Stomach (tissue), 8 donors: ENCODE measurements at regions not wholly inside any gene's neighbourhood (a gene's known extent, or its start where the extent isn't known, plus 50 kb on each side); places are given as distances from the start of the nearest gene placed in this dataset.

Source experiments
- DNase-seq, 2 donors: peaks; one replicate each; pipeline versions ENCODE4 v3.0.0 to v3.0.0-alpha.2; 2013 to 2019
- H3K27ac ChIP-seq, 5 donors: fragments of 200-600 bp in 4 of 5; sonication (generic) in 4 of 5; one replicate each; pipeline ENCODE4 v1.5.1; 2013 to 2019; ENCODE audit warnings: mild to moderate bottlenecking in 1 of 5, moderate library complexity in 1 of 5
- H3K27me3 ChIP-seq, 3 donors: fragments of 200-600 bp; sonication (generic); one replicate each; pipeline ENCODE4 v1.5.1; 2017 to 2019; ENCODE audit warnings: mixed run types in 1 of 3
- H3K36me3 ChIP-seq, 4 donors: fragments of 200-600 bp; sonication (generic); 1 replicate in 3 of 4; 2 replicates in 1 of 4; pipeline ENCODE4 v1.5.1; 2016 to 2019
- H3K4me1 ChIP-seq, 4 donors: fragments of 200-600 bp; sonication (generic); one replicate each; pipeline ENCODE4 v1.5.1; 2016 to 2019
- H3K4me3 ChIP-seq, 4 donors: fragments of 200-600 bp; sonication (generic) in 3 of 4; one replicate each; pipeline ENCODE4 v1.5.1; 2016 to 2019; ENCODE audit warnings: mild to moderate bottlenecking in 1 of 4
- H3K9me3 ChIP-seq, 4 donors: fragments of 200-600 bp; sonication (generic); one replicate each; pipeline ENCODE4 v1.5.1; 2016 to 2019
- CTCF ChIP-seq, 7 experiments: fragments of 450-650 bp in 4 of 7; fragments of 200-600 bp in 3 of 7; sonication (generic) in 3 of 7; IDR thresholded peaks; one replicate each; pipeline ENCODE4 v1.5.1; 2016 to 2019; ENCODE audit warnings: antibody characterized with exemption in 7 of 7, control low read depth in 2 of 7, mild to moderate bottlenecking in 1 of 7
- EP300 ChIP-seq: sonication (generic); formaldehyde crosslinking; IDR thresholded peaks from one replicate; pipeline ENCODE4 v1.6.1; 2017; ENCODE audit warnings: antibody characterized with exemption
- POLR2A ChIP-seq, 4 donors: fragments of 450-650 bp; IDR thresholded peaks; one replicate each; pipeline ENCODE4 v1.6.1; 2016; ENCODE audit warnings: antibody characterized with exemption in 4 of 4, control low read depth in 2 of 4, mild to moderate bottlenecking in 1 of 4, moderate library complexity in 1 of 4
- POLR2AphosphoS5 ChIP-seq, 3 donors: sonication (generic); formaldehyde crosslinking; IDR thresholded peaks; one replicate each; pipeline ENCODE4 v1.6.1; 2016; ENCODE audit warnings: antibody characterized with exemption in 3 of 3
- WGBS, 5 donors: extraction: QIAGEN DNeasy Blood & Tissue Kit in 3 of 5; methylation state at CpG; one replicate each; pipeline versions ENCODE4 v1.1.5 to v1.1.7; 2013 to 2018; 5-methylcytosine and 5-hydroxymethylcytosine counted together
- intact Hi-C: fragments of 100-400 bp; cut with DNase I; formaldehyde crosslinking; loops from one replicate; pipeline ENCODE4 v1.15.1; 2023; ENCODE audit warnings: low total_unique reads
- donor health status: healthy with polysubstance abuse.
- donor health status: Bipolar disorder and iron deficiency.
- donor health status: healthy.

- H3K4me1 ChIP-seq, result peaks cover 0 to 9% (median 0%) of the 10 kb centered on the region in 4 donors
- no peak overlapping the region for H3K27ac ChIP-seq
- intact Hi-C loops, result no loop called here
- no peaks in the 10 kb centered on the region for H3K36me3 ChIP-seq
- no peak overlapping the region for H3K4me3 ChIP-seq
- no peaks in the 10 kb centered on the region for H3K9me3 ChIP-seq
- DNase-seq, result peak; percentile 26 to 39
- H3K27me3 ChIP-seq, result no peaks in the 10 kb centered on the region
- no peak for TF ChIP-seq EP300
- no peak for TF ChIP-seq POLR2A (IDR thresholded peaks at IDR 0.05)
- TF ChIP-seq POLR2AphosphoS5 (IDR thresholded peaks at IDR 0.05), result no peak
Observed at GRCh38 chr7:109282726-109283125, 713.1 kb downstream of the DNAJB9 start.

GRCh38 chr7:109284943-109285342 is 715.3 kb downstream of the DNAJB9 start:
- H3K36me3 ChIP-seq, result no peaks in the 10 kb centered on the region
- peaks cover 0 to 9% (median 0%) of the 10 kb centered on the region in 4 donors for H3K4me1 ChIP-seq
- DNase-seq, result peak in 1 of 2 donors; percentile 1
- H3K9me3 ChIP-seq, result no peaks in the 10 kb centered on the region
- intact Hi-C loops, result no loop called here
- no peak for TF ChIP-seq POLR2A (IDR thresholded peaks at IDR 0.05)
- H3K27me3 ChIP-seq, result no peaks in the 10 kb centered on the region
- 15 to 35% (median 24%) methylated on average over 1 of the region's 1 CpG for WGBS, 5 donors
- no peak overlapping the region for H3K4me3 ChIP-seq
- no peak overlapping the region for H3K27ac ChIP-seq

- Histone ChIP-seq H3K27ac (no peak overlapping the region), H3K27me3 (no peaks in the 10 kb centered on the region), H3K4me3 (no peak overlapping the region), H3K9me3 (peaks cover 0 to 8% (median 0%) of the 10 kb centered on the region in 4 donors), H3K36me3 (no peaks in the 10 kb centered on the region), H3K4me1 (no peaks in the 10 kb centered on the region)
- WGBS, 5 donors, result 51 to 64% (median 58%) methylated on average over 2 of the region's 2 CpGs
- intact Hi-C loops, result no loop called here
- no peak for DNase-seq
- TF ChIP-seq POLR2AphosphoS5 (IDR thresholded peaks at IDR 0.05) (no peak), CTCF (IDR thresholded peaks at IDR 0.05) (no peak), POLR2A (IDR thresholded peaks at IDR 0.05) (no peak), EP300 (no peak)
Observed at GRCh38 chr7:109295158-109295557, 725.5 kb downstream of the DNAJB9 start.

- TF ChIP-seq EP300, result no peak
- no peak for TF ChIP-seq POLR2A (IDR thresholded peaks at IDR 0.05)
- TF ChIP-seq POLR2AphosphoS5 (IDR thresholded peaks at IDR 0.05), result no peak
- TF ChIP-seq CTCF (IDR thresholded peaks at IDR 0.05), result no peak
Observed at GRCh38 chr7:109308816-109309215, 739.1 kb downstream of the DNAJB9 start.

GRCh38 chr7:109309790-109310189 is 740.1 kb downstream of the DNAJB9 start:
- no peak for DNase-seq
- Histone ChIP-seq H3K4me1 (no peaks in the 10 kb centered on the region), H3K36me3 (no peaks in the 10 kb centered on the region), H3K27me3 (no peaks in the 10 kb centered on the region), H3K4me3 (no peak overlapping the region), H3K9me3 (peaks cover 0 to 39% (median 13%) of the 10 kb centered on the region in 4 donors), H3K27ac (no peak overlapping the region)
- WGBS, 5 donors, result 87 to 96% (median 93%) methylated on average over 2 to 3 of the region's 3 CpGs
- no peak for TF ChIP-seq POLR2AphosphoS5 (IDR thresholded peaks at IDR 0.05)
- no peak for TF ChIP-seq CTCF (IDR thresholded peaks at IDR 0.05)
- no peak for TF ChIP-seq POLR2A (IDR thresholded peaks at IDR 0.05)
- no peak for TF ChIP-seq EP300
- intact Hi-C loops, result no loop called here

More at GRCh38 chr7:109308816-109309215, 739.1 kb downstream of the DNAJB9 start:
- intact Hi-C loops, result no loop called here
- no peak overlapping the region for H3K4me3 ChIP-seq
- no peak for DNase-seq
- peaks cover 0 to 39% (median 13%) of the 10 kb centered on the region in 4 donors for H3K9me3 ChIP-seq
- no peaks in the 10 kb centered on the region for H3K4me1 ChIP-seq
- no peaks in the 10 kb centered on the region for H3K27me3 ChIP-seq
- WGBS, 5 donors, result 80 to 88% (median 86%) methylated on average over 1 of the region's 1 CpG
- H3K27ac ChIP-seq, result no peak overlapping the region
- no peaks in the 10 kb centered on the region for H3K36me3 ChIP-seq
